IPS DF 6.9 (cell line): ENCODE measurements at regions not wholly inside any gene's neighbourhood (a gene's known extent, or its start where the extent isn't known, plus 50 kb on each side); places are given as distances from the start of the nearest gene placed in this dataset.

Experiments used
- DNase-seq: peaks from one replicate; pipeline ENCODE4 v3.0.0-alpha.2; 2013; ENCODE audit warnings: low read depth, low spot score
- H3K27ac ChIP-seq: one replicate; pipeline ENCODE4 v1.5.1; 2013; ENCODE audit warnings: low read length, control low read depth
- H3K27me3 ChIP-seq: 2 replicates; pipeline ENCODE4 v1.6.1; 2013; ENCODE audit warnings: mild to moderate bottlenecking, low read length; ENCODE audit not compliant: control insufficient read depth, insufficient read depth
- H3K36me3 ChIP-seq: 2 replicates; pipeline ENCODE4 v1.6.1; 2013; ENCODE audit warnings: low read length; ENCODE audit not compliant: control insufficient read depth, insufficient read depth
- H3K4me1 ChIP-seq: 2 replicates; pipeline ENCODE4 v1.6.1; 2013; ENCODE audit warnings: low read length; ENCODE audit not compliant: control insufficient read depth, insufficient read depth
- H3K4me3 ChIP-seq: 2 replicates; pipeline ENCODE4 v1.5.1; 2013; ENCODE audit warnings: mild to moderate bottlenecking, low read length
- H3K9me3 ChIP-seq: 2 replicates; pipeline ENCODE4 v1.6.1; 2013; ENCODE audit warnings: low read length, inconsistent platforms; ENCODE audit not compliant: control insufficient read depth, insufficient read depth
- whole genome bisulfite sequencing: extraction: QIAGEN DNeasy Blood & Tissue Kit; methylation state at CpG from one replicate; pipeline ENCODE4 v1.1.7; 2013; ENCODE audit warnings: mixed read lengths, missing lambda C conversion rate; ENCODE audit not compliant: insufficient read length, insufficient coverage; 5-methylcytosine and 5-hydroxymethylcytosine counted together

DNA sequence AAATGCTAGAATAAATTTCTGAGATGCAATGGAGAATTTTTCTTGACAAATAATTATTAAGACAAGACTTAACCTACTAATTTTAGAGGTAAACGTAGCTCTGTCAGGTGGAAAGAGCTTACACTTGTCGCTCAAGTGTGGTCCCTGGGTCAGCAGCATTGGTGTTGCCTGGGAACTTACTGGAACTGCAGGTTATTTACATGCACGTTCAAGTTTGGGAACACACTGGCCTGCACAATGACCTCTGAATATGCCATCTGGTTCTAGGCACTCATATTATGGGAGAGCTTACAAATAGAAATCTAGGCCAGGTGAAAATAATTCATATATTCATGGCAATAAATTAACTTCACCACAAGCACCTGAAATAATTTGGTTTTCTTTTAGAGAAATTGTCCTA is 88.5 kb upstream of the BCL9 start:
- Histone ChIP-seq H3K27me3 (no peaks in the 10 kb centered on the region), H3K4me1 (no peaks in the 10 kb centered on the region), H3K4me3 (no peak overlapping the region), H3K27ac (no peak overlapping the region), H3K36me3 (no peaks in the 10 kb centered on the region), H3K9me3 (no peaks in the 10 kb centered on the region)
- DNase-seq = no peak
- WGBS = no CpG with 5 or more reads among the region's 3 CpGs

DNA sequence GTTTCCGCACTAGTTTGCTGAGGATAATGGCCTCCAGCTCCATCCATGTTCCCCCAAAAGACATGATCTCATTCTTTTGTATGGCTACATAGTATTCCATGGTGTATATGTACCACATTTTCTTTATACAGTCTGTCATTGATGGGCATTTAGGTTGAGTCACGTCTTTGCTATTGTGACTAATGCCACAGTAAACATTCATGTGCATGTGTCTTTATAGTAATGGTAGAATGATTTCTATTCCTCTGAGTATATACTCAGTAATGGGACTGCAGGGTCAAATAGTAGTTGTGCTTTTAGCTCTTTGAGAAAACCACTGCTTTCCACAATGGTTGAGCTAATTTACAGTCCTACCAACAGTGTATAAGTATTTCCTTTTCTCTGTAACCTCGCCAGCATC is 78.3 kb upstream of the BCL9 start:
- Histone ChIP-seq H3K27me3 (no peaks in the 10 kb centered on the region), H3K9me3 (no peaks in the 10 kb centered on the region), H3K4me1 (no peaks in the 10 kb centered on the region), H3K27ac (no peak overlapping the region), H3K36me3 (no peaks in the 10 kb centered on the region), H3K4me3 (no peak overlapping the region)
- no peak for DNase-seq
- WGBS = no CpG with 5 or more reads among the region's 3 CpGs

DNA sequence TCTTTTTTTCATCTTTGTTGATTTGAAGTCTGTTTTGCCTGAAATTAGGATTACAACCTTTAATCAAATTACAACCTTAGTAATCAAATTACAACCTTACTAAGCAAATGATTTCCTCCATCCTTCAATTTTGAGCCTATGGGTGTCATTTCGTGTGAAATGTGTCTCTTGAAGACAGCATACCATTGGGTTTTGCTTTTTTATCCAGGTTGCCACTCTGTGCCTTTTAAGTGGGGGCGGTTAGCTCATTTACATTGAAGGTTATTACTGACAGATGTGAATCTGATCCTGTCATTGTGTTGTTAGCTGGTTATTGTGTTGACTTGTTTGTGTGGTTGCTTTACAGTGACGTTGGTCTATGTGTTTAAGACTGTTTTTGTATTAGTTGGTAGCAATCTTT is 74.8 kb upstream of the BCL9 start:
- Histone ChIP-seq H3K4me3 (no peak overlapping the region), H3K4me1 (no peaks in the 10 kb centered on the region), H3K27ac (no peak overlapping the region), H3K9me3 (no peaks in the 10 kb centered on the region), H3K27me3 (no peaks in the 10 kb centered on the region), H3K36me3 (no peaks in the 10 kb centered on the region)
- no peak for DNase-seq
- no CpG with 5 or more reads among the region's 3 CpGs for WGBS

GRCh38 chr1:147470079-147470478 is 71.2 kb upstream of the BCL9 start:
- H3K4me3 ChIP-seq = no peak overlapping the region
- no peak overlapping the region for H3K27ac ChIP-seq
- H3K9me3 ChIP-seq = no peaks in the 10 kb centered on the region
- no peaks in the 10 kb centered on the region for H3K4me1 ChIP-seq
- no peak for DNase-seq
- no peaks in the 10 kb centered on the region for H3K36me3 ChIP-seq
- no peaks in the 10 kb centered on the region for H3K27me3 ChIP-seq

DNA sequence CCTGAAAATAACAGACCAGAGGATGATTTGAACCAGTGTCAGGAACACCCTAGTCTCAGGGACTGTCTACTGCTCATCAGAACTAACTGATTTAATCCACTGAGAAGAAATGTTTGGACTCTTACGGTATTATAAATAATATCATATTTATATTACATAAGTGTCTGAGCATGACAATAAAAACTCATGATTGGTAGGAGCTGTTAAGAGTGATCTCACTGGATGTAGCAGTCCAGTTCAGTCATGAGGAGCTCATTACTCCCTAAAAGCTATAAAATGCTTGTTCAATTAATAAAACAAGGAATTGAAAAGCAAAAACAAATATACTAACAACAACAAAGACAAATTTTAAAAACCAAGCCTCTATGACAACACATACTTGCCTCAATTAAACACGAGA is 68.8 kb upstream of the BCL9 start:
- Histone ChIP-seq H3K27me3 (no peaks in the 10 kb centered on the region), H3K4me3 (no peak overlapping the region), H3K27ac (no peak overlapping the region), H3K36me3 (no peaks in the 10 kb centered on the region), H3K4me1 (no peaks in the 10 kb centered on the region), H3K9me3 (no peaks in the 10 kb centered on the region)
- no peak for DNase-seq
- no CpG with 5 or more reads among the region's 2 CpGs for WGBS

- DNase-seq = no peak
- H3K9me3 ChIP-seq = no peaks in the 10 kb centered on the region
- H3K36me3 ChIP-seq = no peaks in the 10 kb centered on the region
- no peak overlapping the region for H3K4me3 ChIP-seq
- no peak overlapping the region for H3K27ac ChIP-seq
- WGBS = no CpG with 5 or more reads among the region's 5 CpGs
- H3K27me3 ChIP-seq = no peaks in the 10 kb centered on the region
- H3K4me1 ChIP-seq = no peaks in the 10 kb centered on the region
These were observed 68.2 kb upstream of the BCL9 start for GRCh38 chr1:147472966-147473732.

GRCh38 chr1:147473733-147474049 is 67.6 kb upstream of the BCL9 start:
- Histone ChIP-seq H3K36me3 (no peaks in the 10 kb centered on the region), H3K9me3 (no peaks in the 10 kb centered on the region), H3K27me3 (no peaks in the 10 kb centered on the region), H3K4me1 (no peaks in the 10 kb centered on the region), H3K4me3 (no peak overlapping the region), H3K27ac (no peak overlapping the region)
- DNase-seq = no peak

DNA sequence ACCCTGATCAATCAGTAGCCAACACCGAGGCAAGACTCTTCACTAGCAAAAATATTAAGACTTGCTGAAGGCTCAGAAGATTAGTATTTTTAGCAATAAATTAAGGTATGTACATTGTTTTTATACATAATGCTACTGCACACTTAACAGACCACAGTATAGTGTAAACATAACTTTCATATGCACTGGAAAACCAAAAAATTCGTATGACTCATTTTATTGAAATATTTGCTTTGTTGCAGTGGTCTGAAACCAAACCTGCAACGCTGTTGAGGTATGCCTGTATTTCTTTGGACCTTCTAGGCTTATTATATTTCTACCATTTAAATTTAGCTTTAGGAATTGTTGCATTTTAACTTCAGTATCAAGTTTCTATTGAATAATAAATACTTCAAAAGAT is 65.8 kb upstream of the BCL9 start:
- Histone ChIP-seq H3K27me3 (no peaks in the 10 kb centered on the region), H3K9me3 (no peaks in the 10 kb centered on the region), H3K4me3 (no peak overlapping the region), H3K36me3 (no peaks in the 10 kb centered on the region), H3K27ac (no peak overlapping the region), H3K4me1 (no peaks in the 10 kb centered on the region)
- WGBS = no CpG with 5 or more reads among the region's 3 CpGs
- no peak for DNase-seq

DNA sequence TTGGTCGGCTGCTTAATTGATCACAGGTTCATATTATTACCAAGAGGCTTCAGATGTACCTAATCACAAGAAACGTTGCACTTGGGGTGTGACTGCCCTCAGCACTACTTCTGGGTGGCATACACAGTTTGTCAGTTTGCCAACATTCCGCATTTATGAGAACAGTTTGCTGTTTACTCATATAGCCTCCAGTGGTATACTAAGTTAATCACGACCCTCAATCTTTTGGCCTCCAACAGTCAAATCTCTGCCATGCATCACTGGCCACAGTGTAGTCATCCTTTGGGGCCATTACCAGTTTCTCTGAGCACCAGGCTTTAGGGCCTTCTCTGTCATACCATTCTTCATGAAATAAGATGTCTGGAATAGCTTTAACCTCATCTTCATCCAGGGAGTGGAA is 62.8 kb upstream of the BCL9 start:
- Histone ChIP-seq H3K27ac (no peak overlapping the region), H3K9me3 (no peaks in the 10 kb centered on the region), H3K4me3 (no peak overlapping the region), H3K36me3 (no peaks in the 10 kb centered on the region), H3K27me3 (no peaks in the 10 kb centered on the region), H3K4me1 (no peaks in the 10 kb centered on the region)
- no CpG with 5 or more reads among the region's 4 CpGs for WGBS
- no peak for DNase-seq

- Histone ChIP-seq H3K27me3 (no peaks in the 10 kb centered on the region), H3K36me3 (no peaks in the 10 kb centered on the region), H3K4me1 (no peaks in the 10 kb centered on the region), H3K9me3 (no peaks in the 10 kb centered on the region), H3K27ac (no peak overlapping the region), H3K4me3 (no peak overlapping the region)
- no peak for DNase-seq
- no CpG with 5 or more reads among the region's 3 CpGs for WGBS
These were observed 61.3 kb upstream of the BCL9 start for GRCh38 chr1:147479864-147480564.

DNA sequence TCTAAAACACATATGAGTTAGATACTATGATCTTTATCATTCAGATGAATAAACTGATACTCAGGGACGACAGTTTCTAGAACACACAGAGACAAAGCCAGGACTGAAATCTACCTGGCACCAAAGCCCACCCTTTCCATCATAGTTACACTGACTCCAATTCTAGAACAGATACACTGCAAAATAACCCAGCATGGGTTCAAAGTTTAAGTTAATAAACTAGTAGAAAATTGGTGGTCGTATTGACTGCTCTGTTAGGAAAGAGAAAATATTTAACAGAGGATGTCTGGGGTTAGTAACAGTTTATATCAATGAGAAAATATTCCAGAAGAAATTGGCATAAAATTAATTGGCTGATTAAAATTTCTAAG is 60.8 kb upstream of the BCL9 start:
- H3K4me3 ChIP-seq = no peak overlapping the region
- H3K9me3 ChIP-seq = no peaks in the 10 kb centered on the region
- no peak overlapping the region for H3K27ac ChIP-seq
- no peak for DNase-seq
- no peaks in the 10 kb centered on the region for H3K4me1 ChIP-seq
- no peaks in the 10 kb centered on the region for H3K36me3 ChIP-seq
- WGBS = no CpG with 5 or more reads among the region's 2 CpGs
- H3K27me3 ChIP-seq = no peaks in the 10 kb centered on the region
